ENCODE measurements at regions not wholly inside any gene's neighbourhood (a gene's known extent, or its start where the extent isn't known, plus 50 kb on each side); places are given as distances from the start of the nearest gene placed in this dataset.

DNA sequence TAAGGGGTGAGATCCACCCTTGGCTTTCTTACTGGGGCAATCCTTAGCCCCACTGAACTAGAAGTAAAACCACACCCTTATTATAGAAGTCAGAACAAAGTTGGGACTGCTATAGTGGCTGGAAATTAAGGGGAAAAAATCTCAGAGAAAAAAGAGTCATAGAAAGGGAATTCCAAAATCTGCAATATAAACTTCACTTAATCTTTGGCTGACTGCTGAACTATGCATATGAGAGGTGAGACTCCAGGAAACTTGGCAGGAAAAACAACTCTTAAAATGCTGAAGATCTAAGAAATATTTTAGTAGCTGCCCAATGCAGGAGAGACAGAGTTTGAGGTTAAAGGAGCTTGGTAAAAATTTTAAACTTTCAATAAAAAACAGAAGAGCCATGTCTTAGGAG lies 201.8 kb upstream of the FN1 start:
- H3K27ac ChIP-seq (replicated peaks) = no peak overlapping the region
- TF ChIP-seq GABPA (IDR thresholded peaks at IDR 0.05; ENCODE audit: low read depth) (no peak), POLR2AphosphoS5 (IDR thresholded peaks at IDR 0.05; ENCODE audit: low read depth) (no peak), SPI1 (IDR thresholded peaks at IDR 0.05; ENCODE audit: borderline replicate concordance, low read depth) (no peak)
- TF ChIP-seq, protein P1, sequence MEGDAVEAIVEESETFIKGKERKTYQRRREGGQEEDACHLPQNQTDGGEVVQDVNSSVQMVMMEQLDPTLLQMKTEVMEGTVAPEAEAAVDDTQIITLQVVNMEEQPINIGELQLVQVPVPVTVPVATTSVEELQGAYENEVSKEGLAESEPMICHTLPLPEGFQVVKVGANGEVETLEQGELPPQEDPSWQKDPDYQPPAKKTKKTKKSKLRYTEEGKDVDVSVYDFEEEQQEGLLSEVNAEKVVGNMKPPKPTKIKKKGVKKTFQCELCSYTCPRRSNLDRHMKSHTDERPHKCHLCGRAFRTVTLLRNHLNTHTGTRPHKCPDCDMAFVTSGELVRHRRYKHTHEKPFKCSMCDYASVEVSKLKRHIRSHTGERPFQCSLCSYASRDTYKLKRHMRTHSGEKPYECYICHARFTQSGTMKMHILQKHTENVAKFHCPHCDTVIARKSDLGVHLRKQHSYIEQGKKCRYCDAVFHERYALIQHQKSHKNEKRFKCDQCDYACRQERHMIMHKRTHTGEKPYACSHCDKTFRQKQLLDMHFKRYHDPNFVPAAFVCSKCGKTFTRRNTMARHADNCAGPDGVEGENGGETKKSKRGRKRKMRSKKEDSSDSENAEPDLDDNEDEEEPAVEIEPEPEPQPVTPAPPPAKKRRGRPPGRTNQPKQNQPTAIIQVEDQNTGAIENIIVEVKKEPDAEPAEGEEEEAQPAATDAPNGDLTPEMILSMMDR (IDR thresholded peaks at IDR 0.05; ENCODE audit: insufficient read depth, low read length) = no peak
- TF ChIP-seq, protein P2, sequence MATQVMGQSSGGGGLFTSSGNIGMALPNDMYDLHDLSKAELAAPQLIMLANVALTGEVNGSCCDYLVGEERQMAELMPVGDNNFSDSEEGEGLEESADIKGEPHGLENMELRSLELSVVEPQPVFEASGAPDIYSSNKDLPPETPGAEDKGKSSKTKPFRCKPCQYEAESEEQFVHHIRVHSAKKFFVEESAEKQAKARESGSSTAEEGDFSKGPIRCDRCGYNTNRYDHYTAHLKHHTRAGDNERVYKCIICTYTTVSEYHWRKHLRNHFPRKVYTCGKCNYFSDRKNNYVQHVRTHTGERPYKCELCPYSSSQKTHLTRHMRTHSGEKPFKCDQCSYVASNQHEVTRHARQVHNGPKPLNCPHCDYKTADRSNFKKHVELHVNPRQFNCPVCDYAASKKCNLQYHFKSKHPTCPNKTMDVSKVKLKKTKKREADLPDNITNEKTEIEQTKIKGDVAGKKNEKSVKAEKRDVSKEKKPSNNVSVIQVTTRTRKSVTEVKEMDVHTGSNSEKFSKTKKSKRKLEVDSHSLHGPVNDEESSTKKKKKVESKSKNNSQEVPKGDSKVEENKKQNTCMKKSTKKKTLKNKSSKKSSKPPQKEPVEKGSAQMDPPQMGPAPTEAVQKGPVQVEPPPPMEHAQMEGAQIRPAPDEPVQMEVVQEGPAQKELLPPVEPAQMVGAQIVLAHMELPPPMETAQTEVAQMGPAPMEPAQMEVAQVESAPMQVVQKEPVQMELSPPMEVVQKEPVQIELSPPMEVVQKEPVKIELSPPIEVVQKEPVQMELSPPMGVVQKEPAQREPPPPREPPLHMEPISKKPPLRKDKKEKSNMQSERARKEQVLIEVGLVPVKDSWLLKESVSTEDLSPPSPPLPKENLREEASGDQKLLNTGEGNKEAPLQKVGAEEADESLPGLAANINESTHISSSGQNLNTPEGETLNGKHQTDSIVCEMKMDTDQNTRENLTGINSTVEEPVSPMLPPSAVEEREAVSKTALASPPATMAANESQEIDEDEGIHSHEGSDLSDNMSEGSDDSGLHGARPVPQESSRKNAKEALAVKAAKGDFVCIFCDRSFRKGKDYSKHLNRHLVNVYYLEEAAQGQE (IDR thresholded peaks at IDR 0.05; ENCODE audit: insufficient replicate concordance, low read depth) = no peak
- no peaks in the 10 kb centered on the region for H3K27me3 ChIP-seq (ENCODE audit: insufficient read depth, poor library complexity, severe bottlenecking)
- no peak overlapping the region for H3K4me3 ChIP-seq (replicated peaks; ENCODE audit: insufficient read depth, low read length)
- DNase-seq (ENCODE audit: low read depth in 1 of 2, low spot score in 1 of 2) = no peak

DNA sequence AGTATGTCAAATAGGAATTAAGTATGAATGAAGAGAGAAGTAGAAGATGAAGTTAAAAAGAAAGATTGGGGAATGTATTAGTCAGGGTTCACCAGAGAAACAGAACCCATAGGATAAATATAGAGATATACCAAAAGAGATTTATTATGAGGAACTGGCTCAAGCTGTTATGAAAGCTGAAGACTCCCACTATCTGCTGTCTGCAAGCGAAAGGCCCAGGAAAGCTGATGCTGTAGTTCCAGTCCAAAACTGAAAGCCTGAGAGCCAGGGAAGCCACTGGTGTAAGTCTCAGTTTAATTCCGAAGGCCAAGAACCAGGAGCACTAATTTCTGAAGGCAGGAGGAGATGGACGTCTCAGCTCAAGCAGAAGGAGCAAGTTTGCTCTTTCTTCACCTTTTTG lies 200.9 kb upstream of the FN1 start:
- no peak overlapping the region for H3K27ac ChIP-seq (replicated peaks)
- no peak overlapping the region for H3K4me3 ChIP-seq (replicated peaks; ENCODE audit: insufficient read depth, low read length)
- no peak for TF ChIP-seq SPI1 (IDR thresholded peaks at IDR 0.05; ENCODE audit: borderline replicate concordance, low read depth)
- TF ChIP-seq GABPA (IDR thresholded peaks at IDR 0.05; ENCODE audit: low read depth) = no peak
- TF ChIP-seq POLR2AphosphoS5 (IDR thresholded peaks at IDR 0.05; ENCODE audit: low read depth) = no peak
- no peak for DNase-seq (ENCODE audit: low read depth in 1 of 2, low spot score in 1 of 2)
- H3K27me3 ChIP-seq (ENCODE audit: insufficient read depth, poor library complexity, severe bottlenecking) = no peaks in the 10 kb centered on the region

DNA sequence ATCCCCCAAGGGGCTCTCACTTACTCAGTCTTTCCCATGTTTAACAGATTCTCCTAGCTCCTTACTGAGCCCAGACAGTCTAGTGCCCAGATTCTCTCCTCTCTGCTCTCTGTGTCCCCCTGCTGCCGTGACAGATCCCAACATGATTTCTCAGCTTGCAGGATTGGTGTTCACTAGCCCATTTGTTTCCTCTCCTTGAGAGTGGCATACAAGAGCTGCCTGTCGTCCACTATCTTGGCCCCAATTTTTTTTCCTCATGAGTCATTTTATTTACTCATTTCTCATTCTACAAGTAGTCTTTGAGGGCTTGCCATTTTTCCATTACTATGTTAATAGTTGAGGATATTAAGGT lies 199.9 kb upstream of the FN1 start:
- H3K27me3 ChIP-seq (ENCODE audit: insufficient read depth, poor library complexity, severe bottlenecking) = no peaks in the 10 kb centered on the region
- no peak overlapping the region for H3K4me3 ChIP-seq (replicated peaks; ENCODE audit: insufficient read depth, low read length)
- TF ChIP-seq, protein P2 (IDR thresholded peaks at IDR 0.05; ENCODE audit: insufficient replicate concordance, low read depth) = no peak
- TF ChIP-seq GABPA (IDR thresholded peaks at IDR 0.05; ENCODE audit: low read depth) (no peak), SPI1 (IDR thresholded peaks at IDR 0.05; ENCODE audit: borderline replicate concordance, low read depth) (no peak), POLR2AphosphoS5 (IDR thresholded peaks at IDR 0.05; ENCODE audit: low read depth) (no peak)
- TF ChIP-seq, protein P1 (IDR thresholded peaks at IDR 0.05; ENCODE audit: insufficient read depth, low read length) = no peak
- H3K27ac ChIP-seq (replicated peaks) = no peak overlapping the region
- no peak for DNase-seq (ENCODE audit: low read depth in 1 of 2, low spot score in 1 of 2)

DNA sequence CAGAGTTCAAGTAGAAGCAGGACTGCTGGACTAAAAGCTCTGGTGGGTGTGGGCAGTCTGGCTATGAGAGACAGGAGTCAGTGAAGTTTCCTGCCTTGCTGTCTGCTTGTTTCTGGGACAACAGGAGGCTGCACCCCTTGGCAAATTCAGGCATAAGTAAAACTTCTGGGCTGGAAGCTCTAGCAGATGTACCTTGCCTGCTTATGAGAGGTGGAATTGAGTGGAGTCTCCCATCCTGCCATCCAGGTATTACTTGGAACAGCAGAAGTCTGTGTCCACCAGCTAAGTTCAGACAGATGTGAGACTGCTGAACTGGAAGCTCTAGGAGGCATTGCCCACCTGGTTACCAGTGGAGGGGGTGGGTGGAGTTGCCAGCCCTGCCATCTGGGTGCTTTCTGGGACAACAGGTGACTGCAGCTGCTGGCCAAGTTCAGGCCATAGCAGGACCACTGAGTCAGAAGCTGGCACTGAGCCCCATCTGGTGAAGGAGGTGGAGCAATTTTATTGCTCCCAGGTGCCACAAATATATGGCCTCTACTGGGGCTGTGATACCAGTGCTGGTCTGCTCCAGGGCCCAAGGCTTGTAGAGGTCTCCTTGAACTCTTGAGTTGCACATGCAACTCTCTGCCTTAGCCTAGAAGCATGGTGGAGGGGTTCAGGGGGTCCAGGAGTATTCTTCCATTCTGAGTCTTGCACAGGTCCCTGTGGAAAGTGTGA lies 199.4 kb upstream of the FN1 start:
- Histone ChIP-seq H3K27ac (replicated peaks) (no peak overlapping the region), H3K27me3 (ENCODE audit: insufficient read depth, poor library complexity, severe bottlenecking) (no peaks in the 10 kb centered on the region), H3K4me3 (replicated peaks; ENCODE audit: insufficient read depth, low read length) (no peak overlapping the region)
- DNase-seq (ENCODE audit: low read depth in 1 of 2, low spot score in 1 of 2) = no peak
- TF ChIP-seq, protein P1 (IDR thresholded peaks at IDR 0.05; ENCODE audit: insufficient read depth, low read length) = no peak
- TF ChIP-seq GABPA (IDR thresholded peaks at IDR 0.05; ENCODE audit: low read depth) (no peak), SPI1 (IDR thresholded peaks at IDR 0.05; ENCODE audit: borderline replicate concordance, low read depth) (no peak), POLR2AphosphoS5 (IDR thresholded peaks at IDR 0.05; ENCODE audit: low read depth) (no peak)
- TF ChIP-seq, protein P2 (IDR thresholded peaks at IDR 0.05; ENCODE audit: insufficient replicate concordance, low read depth) = no peak

Measured in HL-60 (cell line).